H9 (cell line): ENCODE measurements at regions not wholly inside any gene's neighbourhood (a gene's known extent, or its start where the extent isn't known, plus 50 kb on each side); places are given as distances from the start of the nearest gene placed in this dataset.

Source experiments
- DNase-seq: peaks from one replicate; pipeline ENCODE4 v3.0.0-alpha.2; 2017
- H2AFZ ChIP-seq: one replicate; pipeline ENCODE4 v1.6.1; 2013; ENCODE audit warnings: mild to moderate bottlenecking, low read length, control low read depth, moderate library complexity
- H2AK5ac ChIP-seq: 2 replicates; pipeline ENCODE4 v1.6.1; 2013; ENCODE audit warnings: low read length, control low read depth, mixed read lengths; ENCODE audit not compliant: insufficient read length
- H2BK120ac ChIP-seq: one replicate; pipeline ENCODE4 v1.6.1; 2013; ENCODE audit warnings: low read depth, mild to moderate bottlenecking, low read length, control low read depth, inconsistent platforms; ENCODE audit not compliant: poor library complexity, severe bottlenecking
- H2BK12ac ChIP-seq: 2 replicates; pipeline ENCODE4 v1.6.1; 2013; ENCODE audit warnings: low read length, control low read depth, mixed read lengths, low read depth; ENCODE audit not compliant: insufficient read length
- H2BK15ac ChIP-seq: 2 replicates; pipeline ENCODE4 v1.6.1; 2013; ENCODE audit warnings: low read depth, low read length, control low read depth
- H2BK20ac ChIP-seq: one replicate; pipeline ENCODE4 v1.6.1; 2013; ENCODE audit warnings: low read depth, mild to moderate bottlenecking, low read length, control low read depth, inconsistent platforms; ENCODE audit not compliant: poor library complexity, severe bottlenecking
- H2BK5ac ChIP-seq: 2 replicates; pipeline ENCODE4 v1.6.1; 2013; ENCODE audit warnings: low read length, control low read depth, mixed read lengths; ENCODE audit not compliant: insufficient read length
- H3K14ac ChIP-seq: 2 replicates; pipeline ENCODE4 v1.6.1; 2013; ENCODE audit warnings: low read length, control low read depth; ENCODE audit not compliant: insufficient read depth
- H3K18ac ChIP-seq: 2 replicates; pipeline ENCODE4 v1.6.1; 2013; ENCODE audit warnings: low read depth, mild to moderate bottlenecking, mixed read lengths, low read length, control low read depth; ENCODE audit not compliant: insufficient read length
- H3K23ac ChIP-seq: 2 replicates; pipeline ENCODE4 v1.6.1; 2013; ENCODE audit warnings: low read length, control low read depth, mixed read lengths, low read depth; ENCODE audit not compliant: insufficient read length
- H3K23me2 ChIP-seq: 2 replicates; pipeline ENCODE4 v1.6.1; 2013; ENCODE audit warnings: low read depth, mild to moderate bottlenecking, mixed read lengths, low read length, control low read depth; ENCODE audit not compliant: insufficient read length, poor library complexity, severe bottlenecking
- H3K27ac ChIP-seq: 2 replicates; pipeline ENCODE4 v1.5.1; 2013; ENCODE audit warnings: low read length, control low read depth, mixed read lengths, low read depth; ENCODE audit not compliant: insufficient read length
- H3K27me3 ChIP-seq: 2 replicates; pipeline ENCODE4 v1.6.1; 2013; ENCODE audit warnings: low read length, control low read depth, inconsistent platforms; ENCODE audit not compliant: insufficient read depth
- H3K4ac ChIP-seq: 2 replicates; pipeline ENCODE4 v1.6.1; 2013; ENCODE audit warnings: low read depth, mild to moderate bottlenecking, control low read depth, inconsistent platforms, low read length, moderate library complexity
- H3K4me1 ChIP-seq: 2 replicates; pipeline ENCODE4 v1.6.1; 2013; ENCODE audit warnings: low read length, control low read depth, inconsistent platforms; ENCODE audit not compliant: insufficient read depth
- H3K4me2 ChIP-seq: 2 replicates; pipeline ENCODE4 v1.6.1; 2013; ENCODE audit warnings: low read length, control low read depth, mixed read lengths; ENCODE audit not compliant: insufficient read length, insufficient read depth
- H3K56ac ChIP-seq: 2 replicates; pipeline ENCODE4 v1.6.1; 2013; ENCODE audit warnings: low read depth, mild to moderate bottlenecking, mixed read lengths, low read length, control low read depth; ENCODE audit not compliant: insufficient read length
- H3K79me1 ChIP-seq: 2 replicates; pipeline ENCODE4 v1.6.1; 2013; ENCODE audit warnings: low read depth, mild to moderate bottlenecking, moderate library complexity, low read length, control low read depth, inconsistent platforms; ENCODE audit not compliant: insufficient read depth, poor library complexity, severe bottlenecking
- H3K79me2 ChIP-seq: 2 replicates; pipeline ENCODE4 v1.6.1; 2013; ENCODE audit warnings: low read length, control low read depth, inconsistent platforms; ENCODE audit not compliant: insufficient read depth
- H3K9ac ChIP-seq: 2 replicates; pipeline ENCODE4 v1.6.1; 2013; ENCODE audit warnings: low read length, control low read depth, mixed read lengths; ENCODE audit not compliant: insufficient read length; ENCODE audit errors: extremely low read depth
- H3K9me3 ChIP-seq: one replicate; pipeline ENCODE4 v1.6.1; 2013; ENCODE audit warnings: low read depth, low read length, inconsistent platforms; ENCODE audit not compliant: control insufficient read depth
- H3T11ph ChIP-seq: one replicate; pipeline ENCODE4 v1.6.1; 2013; ENCODE audit warnings: mild to moderate bottlenecking, low read length, control low read depth, inconsistent platforms
- H4K20me1 ChIP-seq: one replicate; pipeline ENCODE4 v1.6.1; 2013; ENCODE audit not compliant: control insufficient read depth, insufficient read length, insufficient read depth
- H4K5ac ChIP-seq: 2 replicates; pipeline ENCODE4 v1.6.1; 2013; ENCODE audit warnings: low read depth, mild to moderate bottlenecking, mixed read lengths, low read length, control low read depth; ENCODE audit not compliant: insufficient read length
- H4K8ac ChIP-seq: replicated peaks from 2 replicates; pipeline ENCODE4 v1.6.1; 2013; ENCODE audit warnings: low read length, control low read depth, mixed read lengths, low read depth; ENCODE audit not compliant: insufficient read length
- H4K91ac ChIP-seq: 2 replicates; pipeline ENCODE4 v1.6.1; 2013; ENCODE audit warnings: low read depth, mild to moderate bottlenecking, moderate library complexity, mixed read lengths, low read length, control low read depth; ENCODE audit not compliant: insufficient read length
- H3K27ac Mint-ChIP-seq, 3 experiments: 2 replicates in 2 of 3; 3 replicates in 1 of 3; pipeline ENCODE4 v1.8.0; 2020 to 2021; ENCODE audit warnings: mixed read lengths in 3 of 3, mild to moderate bottlenecking in 1 of 3, moderate library complexity in 1 of 3
- H3K27me3 Mint-ChIP-seq: 2 replicates; pipeline ENCODE4 v1.8.0; 2021; ENCODE audit warnings: low read depth, mild to moderate bottlenecking, moderate library complexity, mixed read lengths
- H3K36me3 Mint-ChIP-seq, 3 experiments: 2 replicates in 2 of 3; 3 replicates in 1 of 3; pipeline ENCODE4 v1.8.0; 2020 to 2021; ENCODE audit warnings: low read depth in 3 of 3, mixed read lengths in 3 of 3; ENCODE audit not compliant: insufficient read depth in 1 of 3
- H3K4me1 Mint-ChIP-seq, 2 experiments: 2 replicates each; pipeline ENCODE4 v1.8.0; 2020; ENCODE audit warnings: mixed read lengths in 2 of 2
- H3K4me3 Mint-ChIP-seq, 2 experiments: 2 replicates in 1 of 2; 3 replicates in 1 of 2; pipeline ENCODE4 v1.8.0; 2020 to 2021; ENCODE audit warnings: mild to moderate bottlenecking in 2 of 2, mixed read lengths in 2 of 2, moderate library complexity in 1 of 2
- H3K9me3 Mint-ChIP-seq, 2 experiments: 2 replicates in 1 of 2; 3 replicates in 1 of 2; pipeline ENCODE4 v1.8.0; 2020; ENCODE audit warnings: mild to moderate bottlenecking in 2 of 2, mixed read lengths in 2 of 2, moderate library complexity in 1 of 2
- CTCF ChIP-seq: fragments of 200-600 bp; sonication (generic); conservative IDR thresholded peaks from 3 replicates; pipeline ENCODE4 v1.8.0; 2021; ENCODE audit warnings: antibody characterized with exemption, mild to moderate bottlenecking
- WGBS: extraction: QIAGEN DNeasy Blood & Tissue Kit; methylation state at CpG from one replicate; pipeline ENCODE4 v1.1.7; 2013; ENCODE audit warnings: missing lambda C conversion rate, low lambda C conversion rate, mixed read lengths; ENCODE audit not compliant: insufficient read length; ENCODE audit errors: extremely low coverage; 5-methylcytosine and 5-hydroxymethylcytosine counted together

GRCh38 chr10:91077549-91078071 lies 142.9 kb upstream of the PCGF5 start:
- no peak overlapping the region for H3K4me3 Mint-ChIP-seq
- Histone ChIP-seq H3K4me2 (no peak overlapping the region), H4K20me1 (no peaks in the 10 kb centered on the region), H3K9ac (no peak overlapping the region), H3K56ac (no peak overlapping the region), H2BK5ac (no peak overlapping the region), H2AK5ac (no peak overlapping the region), H2BK120ac (no peak overlapping the region), H3K14ac (no peak overlapping the region), H2BK20ac (no peak overlapping the region), H2BK15ac (no peak overlapping the region), H3K27ac (no peak overlapping the region), H4K91ac (no peak overlapping the region), H3K23ac (no peak overlapping the region), H3K4ac (no peak overlapping the region), H3K27me3 (no peaks in the 10 kb centered on the region), H4K5ac (no peak overlapping the region), H4K8ac (no peak overlapping the region), H2AFZ (no peak overlapping the region), H3K23me2 (no peaks in the 10 kb centered on the region), H3K9me3 (no peaks in the 10 kb centered on the region), H3K4me1 (no peaks in the 10 kb centered on the region), H2BK12ac (no peak overlapping the region), H3K79me1 (no peaks in the 10 kb centered on the region), H3K79me2 (no peaks in the 10 kb centered on the region), H3T11ph (no peak overlapping the region), H3K18ac (no peak overlapping the region)
- no peak for TF ChIP-seq CTCF
- H3K27ac Mint-ChIP-seq: no peak overlapping the region; a peak in 1 of 7 replicates
- DNase-seq: no peak
- H3K36me3 Mint-ChIP-seq: no peaks in the 10 kb centered on the region
- WGBS: no CpG with 5 or more reads among the region's 8 CpGs
- peaks cover 5 to 11% of the 10 kb centered on the region in 2 experiments; a peak in 3 of 4 replicates for H3K4me1 Mint-ChIP-seq
- no peaks in the 10 kb centered on the region; a peak in 1 of 5 replicates for H3K9me3 Mint-ChIP-seq
- H3K27me3 Mint-ChIP-seq: peaks cover 9% of the 10 kb centered on the region
